Muscle layer of colon (tissue), 2 donors: ENCODE measurements at regions not wholly inside any gene's neighbourhood (a gene's known extent, or its start where the extent isn't known, plus 50 kb on each side); places are given as distances from the start of the nearest gene placed in this dataset.
"Not testable (repeated sequence)": the region's sequence is repeated elsewhere in the genome, so short reads cannot be mapped to it uniquely, and the experiment has no call there.

ENCODE experiments used
- H3K27ac ChIP-seq: one replicate; pipeline ENCODE4 v1.7.0; 2013; ENCODE audit warnings: low read depth, mild to moderate bottlenecking, low read length, moderate library complexity
- H3K27me3 ChIP-seq, 2 donors: one replicate each; pipeline ENCODE4 v1.7.0; 2013; ENCODE audit warnings: low read length in 2 of 2, mild to moderate bottlenecking in 2 of 2; ENCODE audit not compliant: insufficient read depth in 2 of 2, control insufficient read depth in 1 of 2
- H3K36me3 ChIP-seq: one replicate; pipeline ENCODE4 v1.7.0; 2013; ENCODE audit warnings: mild to moderate bottlenecking, low read length; ENCODE audit not compliant: insufficient read depth
- H3K4me1 ChIP-seq: one replicate; pipeline ENCODE4 v1.7.0; 2013; ENCODE audit warnings: mild to moderate bottlenecking, low read length; ENCODE audit not compliant: insufficient read depth
- H3K4me3 ChIP-seq, 2 donors: one replicate each; pipeline ENCODE4 v1.7.0; 2013; ENCODE audit warnings: low read length in 2 of 2, low read depth in 1 of 2, mild to moderate bottlenecking in 1 of 2, moderate library complexity in 1 of 2
- H3K9ac ChIP-seq: one replicate; pipeline ENCODE4 v1.7.0; 2013; ENCODE audit warnings: low read length
- H3K9me3 ChIP-seq: one replicate; pipeline ENCODE4 v1.7.0; 2013; ENCODE audit warnings: mild to moderate bottlenecking, low read length
- donor health status: abdominal sarcoma.
- donor health status: Adenocarcinoma of cecum.

DNA sequence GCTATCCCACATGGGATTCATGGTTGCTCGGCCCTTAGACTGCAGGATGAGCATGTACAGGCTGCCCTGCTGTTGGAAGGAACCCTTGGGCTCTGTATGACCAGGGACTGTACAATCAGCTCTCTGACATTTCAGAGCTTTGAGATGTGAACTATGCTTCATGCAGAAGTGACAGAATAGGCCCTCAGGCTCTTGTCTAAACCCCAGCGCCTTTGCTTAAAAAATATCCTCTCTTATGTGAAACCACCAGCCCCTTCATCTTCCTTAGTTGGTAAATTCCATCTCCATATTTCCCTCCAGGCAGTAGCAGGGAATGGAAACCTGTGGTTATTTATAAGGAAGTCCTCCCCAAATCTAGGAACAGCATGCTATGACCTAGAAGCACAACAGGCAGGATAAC lies 78.9 kb upstream of the PLET1 start:
- H3K27me3 ChIP-seq, result no peaks in the 10 kb centered on the region
- H3K4me3 ChIP-seq, result no peak overlapping the region
- H3K4me1 ChIP-seq, result no peaks in the 10 kb centered on the region
- no peak overlapping the region for H3K27ac ChIP-seq
- no peaks in the 10 kb centered on the region for H3K36me3 ChIP-seq
- no peaks in the 10 kb centered on the region for H3K9me3 ChIP-seq
- H3K9ac ChIP-seq, result no peak overlapping the region

DNA sequence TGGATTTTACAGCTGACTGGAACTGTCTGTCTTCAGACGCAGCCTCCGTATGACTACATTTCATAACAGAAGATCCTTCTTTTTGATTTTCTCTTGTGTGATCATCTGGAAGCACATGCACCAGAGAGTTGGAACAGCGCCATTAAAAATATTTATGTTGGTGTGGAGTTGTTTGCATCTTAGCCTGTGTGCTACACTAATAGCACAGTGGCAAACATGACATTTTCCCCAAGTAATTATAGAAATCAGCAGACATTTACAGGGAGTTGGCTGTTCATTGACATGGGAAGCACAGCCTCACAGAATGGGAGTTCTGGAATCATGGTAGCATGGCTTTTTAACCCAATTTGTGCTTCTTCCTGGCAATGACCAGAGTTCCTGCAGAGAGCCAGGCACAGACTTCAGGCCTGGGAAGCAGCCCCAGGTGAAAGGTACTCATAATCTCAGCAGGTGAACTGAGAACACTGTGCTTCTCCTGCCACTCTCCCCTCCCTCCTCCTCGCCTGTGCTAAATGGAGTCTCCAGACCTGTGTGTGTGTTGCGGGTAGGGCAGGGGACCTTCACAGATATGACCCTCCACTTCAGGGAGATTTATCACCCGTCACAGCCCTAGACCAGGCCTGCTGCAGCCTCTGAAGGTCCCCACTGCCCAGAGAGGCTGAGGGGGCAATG lies 82.8 kb upstream of the PLET1 start:
- H3K9me3 ChIP-seq, result no peaks in the 10 kb centered on the region
- H3K9ac ChIP-seq, result no peak overlapping the region
- no peak overlapping the region for H3K27ac ChIP-seq
- no peaks in the 10 kb centered on the region for H3K4me1 ChIP-seq
- no peak overlapping the region for H3K4me3 ChIP-seq
- no peaks in the 10 kb centered on the region for H3K27me3 ChIP-seq
- no peaks in the 10 kb centered on the region for H3K36me3 ChIP-seq

DNA sequence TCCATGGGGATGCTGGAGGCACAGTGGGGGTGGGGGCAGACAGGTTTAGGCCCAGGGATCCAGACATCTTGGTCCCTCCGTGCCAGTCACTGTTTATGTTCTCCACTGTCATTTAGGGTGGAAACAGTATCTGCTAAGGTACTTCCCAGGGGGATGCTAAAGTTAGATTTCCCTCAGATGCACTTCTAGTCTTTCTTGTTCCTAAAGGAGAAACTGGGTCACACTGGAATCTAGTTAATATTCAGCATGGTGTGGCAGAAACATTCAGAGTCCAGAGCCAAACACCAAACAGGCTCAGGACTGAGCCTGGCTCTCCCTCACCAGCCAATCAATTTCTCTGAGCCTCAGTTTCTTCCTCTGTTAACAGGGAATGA lies 83.4 kb upstream of the PLET1 start:
- H3K4me3 ChIP-seq, result no peak overlapping the region
- H3K36me3 ChIP-seq, result no peaks in the 10 kb centered on the region
- no peaks in the 10 kb centered on the region for H3K9me3 ChIP-seq
- H3K27me3 ChIP-seq, result no peaks in the 10 kb centered on the region
- no peak overlapping the region for H3K27ac ChIP-seq
- H3K9ac ChIP-seq, result no peak overlapping the region
- no peaks in the 10 kb centered on the region for H3K4me1 ChIP-seq

DNA sequence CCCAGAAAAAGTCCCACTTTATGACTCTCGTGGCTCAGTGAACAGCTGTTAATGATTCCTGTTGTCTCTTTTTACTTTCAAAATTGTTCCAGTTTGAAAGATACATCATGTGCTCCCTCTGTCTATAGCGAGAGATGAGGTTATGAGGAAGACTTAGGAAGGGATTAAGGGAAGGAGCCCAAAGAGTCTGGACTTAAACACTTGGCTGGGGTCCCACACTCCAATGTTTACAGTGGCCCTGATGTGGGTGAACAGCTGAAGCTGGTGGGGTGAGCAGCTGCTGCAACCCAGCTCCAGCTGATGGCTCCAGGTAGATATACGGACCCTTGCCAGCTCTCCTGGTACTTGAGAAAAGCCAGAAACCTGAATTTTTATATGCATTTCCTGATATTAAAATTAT lies 84.5 kb upstream of the PLET1 start:
- H3K36me3 ChIP-seq, result no peaks in the 10 kb centered on the region
- H3K9me3 ChIP-seq, result no peaks in the 10 kb centered on the region
- H3K27ac ChIP-seq, result no peak overlapping the region
- no peaks in the 10 kb centered on the region for H3K27me3 ChIP-seq
- no peaks in the 10 kb centered on the region for H3K4me1 ChIP-seq
- no peak overlapping the region for H3K4me3 ChIP-seq
- H3K9ac ChIP-seq, result no peak overlapping the region

DNA sequence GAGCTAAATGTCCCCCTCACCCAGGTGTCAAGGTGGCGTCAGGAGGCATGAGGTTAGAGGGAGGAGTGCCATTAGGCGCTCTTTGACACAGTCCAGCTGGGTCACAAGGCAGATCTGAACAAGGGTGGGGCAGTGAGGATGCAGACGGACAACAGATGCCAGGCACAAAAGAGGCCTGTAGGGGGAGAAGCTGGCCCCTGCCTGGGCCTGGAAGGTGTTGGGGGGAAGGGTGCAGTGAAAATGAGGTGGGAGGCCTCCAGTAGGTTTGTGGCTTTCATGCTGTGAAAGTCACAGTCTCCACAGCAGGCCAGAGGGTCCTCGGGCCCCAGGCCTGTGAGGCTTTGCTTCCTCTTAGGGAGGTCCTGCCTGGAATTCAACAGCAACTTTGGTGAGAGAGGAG lies 85.0 kb upstream of the PLET1 start:
- H3K4me3 ChIP-seq, result no peak overlapping the region
- H3K9ac ChIP-seq, result no peak overlapping the region
- H3K27me3 ChIP-seq, result no peaks in the 10 kb centered on the region
- no peak overlapping the region for H3K27ac ChIP-seq
- no peaks in the 10 kb centered on the region for H3K36me3 ChIP-seq
- H3K9me3 ChIP-seq, result no peaks in the 10 kb centered on the region
- no peaks in the 10 kb centered on the region for H3K4me1 ChIP-seq

DNA sequence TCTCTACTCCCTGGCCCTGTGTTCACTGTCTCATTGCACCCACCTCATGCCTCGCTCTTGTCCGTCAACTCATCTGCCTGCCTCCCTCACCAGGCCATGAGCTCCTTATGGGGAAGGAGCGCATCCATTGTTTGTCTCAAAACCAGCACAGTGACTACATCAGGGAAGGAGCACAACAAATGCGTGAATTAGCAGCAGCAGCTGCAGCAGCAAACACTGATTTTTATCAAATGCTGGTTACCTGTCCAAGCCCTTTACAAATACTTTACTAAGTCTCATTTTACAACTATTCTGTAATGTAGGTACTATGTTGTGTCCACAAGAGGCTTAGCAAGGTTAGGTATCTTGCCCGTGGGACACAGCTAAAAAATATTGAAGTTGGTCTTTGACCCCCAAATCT lies 85.9 kb upstream of the PLET1 start:
- H3K9me3 ChIP-seq, result no peaks in the 10 kb centered on the region
- H3K27me3 ChIP-seq, result no peaks in the 10 kb centered on the region
- H3K9ac ChIP-seq, result no peak overlapping the region
- H3K27ac ChIP-seq, result no peak overlapping the region
- no peaks in the 10 kb centered on the region for H3K36me3 ChIP-seq
- no peaks in the 10 kb centered on the region for H3K4me1 ChIP-seq
- no peak overlapping the region for H3K4me3 ChIP-seq

DNA sequence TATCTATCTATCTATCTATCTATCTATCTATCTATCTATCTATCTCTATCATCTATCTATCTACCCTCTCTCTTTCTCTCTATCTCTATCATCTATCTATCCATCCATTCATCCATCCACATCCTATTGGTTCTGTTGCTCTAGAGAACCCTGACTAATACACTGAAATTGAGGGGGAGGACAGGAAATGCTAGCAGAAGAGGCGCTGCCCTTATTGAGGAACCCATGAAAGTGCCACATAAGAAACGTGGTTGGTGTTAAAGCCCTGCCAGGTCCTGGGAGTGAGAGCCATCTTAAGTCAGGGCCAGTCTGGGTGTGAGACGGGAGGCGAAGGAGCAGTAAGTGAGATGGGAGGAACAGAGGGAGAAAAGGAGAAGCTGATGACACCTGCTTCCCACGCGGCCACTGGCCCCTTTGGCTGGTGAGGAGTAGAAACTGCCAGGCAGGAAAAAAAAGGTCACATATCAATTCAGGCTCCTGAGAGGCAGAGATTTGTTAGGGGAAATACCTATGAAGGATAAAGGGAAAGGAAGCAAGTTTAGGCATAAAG lies 87.9 kb upstream of the PLET1 start:
- Histone ChIP-seq H3K27ac (no peak overlapping the region), H3K9me3 (no peaks in the 10 kb centered on the region), H3K9ac (no peak overlapping the region), H3K27me3 (no peaks in the 10 kb centered on the region), H3K4me1 (no peaks in the 10 kb centered on the region), H3K36me3 (no peaks in the 10 kb centered on the region), H3K4me3 (no peak overlapping the region)

DNA sequence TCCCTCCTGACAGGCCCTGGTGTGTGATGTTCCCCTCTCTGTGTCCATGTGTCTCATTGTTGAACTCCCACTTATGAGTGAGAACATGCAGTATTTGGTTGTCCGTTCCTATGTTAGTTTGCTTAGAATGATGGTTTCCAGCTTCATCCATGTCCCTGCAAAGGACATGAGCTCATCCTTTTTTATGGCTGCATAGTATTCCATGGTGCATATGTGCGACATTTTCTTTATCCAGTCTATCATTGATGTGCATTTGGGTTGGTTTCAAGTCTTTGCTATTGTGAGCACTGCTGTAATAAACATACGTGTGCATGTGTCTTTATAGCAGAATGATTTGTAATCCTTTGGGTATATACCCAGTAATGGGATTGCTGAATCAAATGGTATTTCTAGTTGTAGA lies 90.8 kb upstream of the PLET1 start:
- H3K36me3 ChIP-seq, H3K27me3 ChIP-seq: not testable (repeated sequence)

DNA sequence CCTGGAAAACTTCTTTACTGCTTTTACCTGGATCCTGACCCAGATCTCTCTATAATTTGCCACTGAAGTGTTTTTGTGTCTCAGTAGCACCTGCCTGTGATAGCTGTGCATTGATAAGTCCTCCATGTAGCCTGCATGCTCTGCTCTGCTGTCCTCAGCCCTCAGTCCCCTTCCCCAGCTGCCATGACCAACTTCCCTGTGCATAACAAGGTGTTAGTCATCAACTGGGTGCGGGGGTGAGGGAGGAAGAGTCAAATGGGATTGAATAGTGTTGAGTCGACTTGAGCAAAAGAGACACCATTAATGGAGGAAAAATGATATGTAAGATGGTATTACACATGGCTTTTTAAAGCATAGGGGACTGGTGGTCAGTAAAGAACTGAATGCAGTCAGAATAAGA lies 92.2 kb upstream of the PLET1 start:
- H3K27me3 ChIP-seq, result no peaks in the 10 kb centered on the region
- no peaks in the 10 kb centered on the region for H3K4me1 ChIP-seq
- no peak overlapping the region for H3K9ac ChIP-seq
- H3K36me3 ChIP-seq, result no peaks in the 10 kb centered on the region
- H3K9me3 ChIP-seq, result no peaks in the 10 kb centered on the region
- H3K4me3 ChIP-seq, result no peak overlapping the region
- H3K27ac ChIP-seq, result no peak overlapping the region

More for the DNA sequence above, 90.8 kb upstream of the PLET1 start:
- H3K4me3 ChIP-seq, H3K9ac ChIP-seq, H3K27ac ChIP-seq, H3K4me1 ChIP-seq, H3K9me3 ChIP-seq: not testable (repeated sequence)

GRCh38 chr11:112354364-112354763 lies 93.7 kb upstream of the PLET1 start:
- Histone ChIP-seq H3K27ac (no peak overlapping the region), H3K27me3 (no peaks in the 10 kb centered on the region), H3K9me3 (no peaks in the 10 kb centered on the region), H3K4me3 (no peak overlapping the region), H3K9ac (no peak overlapping the region), H3K36me3 (no peaks in the 10 kb centered on the region), H3K4me1 (no peaks in the 10 kb centered on the region)

- H3K27me3 ChIP-seq, result no peaks in the 10 kb centered on the region
- H3K27ac ChIP-seq, result no peak overlapping the region
- no peaks in the 10 kb centered on the region for H3K36me3 ChIP-seq
- H3K9me3 ChIP-seq, result no peaks in the 10 kb centered on the region
- no peak overlapping the region for H3K4me3 ChIP-seq
- H3K9ac ChIP-seq, result no peak overlapping the region
- H3K4me1 ChIP-seq, result no peaks in the 10 kb centered on the region
These were observed 95.1 kb upstream of the PLET1 start for GRCh38 chr11:112355726-112356125.

DNA sequence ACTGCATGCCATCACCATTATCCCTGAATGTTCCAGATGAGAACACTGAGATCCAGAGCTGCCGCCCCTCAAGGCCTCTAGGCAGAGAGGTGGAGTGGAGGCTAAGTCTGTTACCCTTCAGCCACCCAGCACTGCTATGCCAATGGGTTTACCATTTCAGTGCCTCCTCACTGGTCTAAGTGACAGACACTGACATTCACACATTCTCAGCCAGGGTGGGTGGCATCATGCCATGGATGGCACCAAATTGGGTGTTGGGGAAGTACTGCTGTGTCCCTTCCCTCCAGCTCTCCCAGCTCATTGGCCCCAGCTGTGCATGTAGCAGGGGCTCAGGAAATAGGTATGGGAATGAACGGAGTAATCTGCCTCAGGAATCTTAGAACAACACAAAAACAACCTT lies 96.8 kb upstream of the PLET1 start:
- Histone ChIP-seq H3K4me3 (no peak overlapping the region), H3K9ac (no peak overlapping the region), H3K36me3 (no peaks in the 10 kb centered on the region), H3K4me1 (no peaks in the 10 kb centered on the region), H3K27me3 (no peaks in the 10 kb centered on the region), H3K9me3 (no peaks in the 10 kb centered on the region), H3K27ac (no peak overlapping the region)
